ENCODE measurements at regions not wholly inside any gene's neighbourhood (a gene's known extent, or its start where the extent isn't known, plus 50 kb on each side); places are given as distances from the start of the nearest gene placed in this dataset.

DNA sequence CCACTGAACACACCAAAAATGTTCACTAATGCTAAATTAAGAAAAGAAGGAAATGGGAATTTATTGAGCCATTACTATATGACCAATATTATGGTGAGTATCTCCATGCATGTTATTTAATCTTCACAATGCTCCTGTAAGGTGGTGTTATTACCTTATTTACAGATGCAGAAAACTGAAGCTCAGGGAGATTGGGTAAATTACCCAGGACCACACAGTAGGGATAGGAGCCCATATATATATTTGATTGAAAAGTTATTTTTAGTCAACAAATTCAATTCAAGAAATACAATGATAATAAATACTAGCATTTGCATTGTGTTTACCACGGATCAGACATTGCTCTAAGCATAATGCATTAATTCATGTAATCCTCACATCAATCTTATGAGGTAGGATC is 202.2 kb upstream of the FBXO11 start:
- DNase-seq: no peak

DNA sequence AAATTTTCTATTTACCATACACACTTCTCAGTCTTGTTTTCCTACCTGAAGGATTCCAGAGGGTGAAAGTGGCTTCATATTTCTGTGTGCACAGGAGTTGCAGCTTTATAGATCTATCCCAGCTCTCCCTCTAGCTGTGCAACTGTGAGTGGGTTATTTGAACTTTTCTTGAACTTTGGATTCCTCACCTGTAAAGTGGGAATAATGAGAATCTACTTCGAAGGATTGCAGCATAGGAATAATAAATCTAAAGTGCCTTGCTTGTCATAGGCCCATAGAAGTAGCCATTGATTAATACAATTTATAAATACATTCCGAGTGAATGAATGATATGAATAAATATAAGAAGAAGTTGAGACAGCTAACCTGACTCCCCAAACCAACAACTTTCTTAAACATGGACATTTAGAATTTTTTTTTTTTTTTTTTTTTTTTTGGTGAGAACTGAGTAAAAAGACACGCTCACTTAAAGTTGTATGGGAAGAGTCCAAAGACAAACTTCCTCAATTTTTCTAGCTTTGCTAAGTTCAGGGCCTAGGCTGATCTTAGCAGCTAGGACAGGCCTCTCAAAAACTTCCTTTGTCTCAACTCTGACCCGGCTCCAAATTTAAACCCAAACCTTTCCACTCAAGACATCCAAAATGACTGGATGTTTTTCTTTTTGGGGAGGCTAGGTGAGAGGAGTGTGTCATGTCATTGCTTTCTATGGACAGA is 203.3 kb upstream of the FBXO11 start:
- no peak for DNase-seq

DNA sequence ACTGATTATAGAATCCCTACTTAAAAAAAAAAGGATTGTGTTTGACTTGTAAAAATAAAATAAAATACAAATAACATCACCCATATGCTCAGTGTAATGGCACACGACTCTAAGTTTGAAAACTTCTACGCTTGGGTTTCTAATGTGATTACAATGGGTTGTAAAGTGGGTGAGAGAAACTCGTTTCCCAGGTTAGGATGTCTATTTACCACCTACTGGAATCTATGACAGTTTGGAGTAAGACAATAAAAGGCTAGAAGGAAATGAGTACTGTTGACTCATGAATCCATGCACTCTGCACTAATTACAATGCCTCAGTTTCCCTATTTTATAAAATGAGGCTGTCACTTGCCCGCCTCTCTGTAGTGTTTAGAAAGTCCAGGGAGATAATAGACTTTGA is 204.0 kb upstream of the FOXN2 start:
- DNase-seq: no peak

- no peak for DNase-seq
Observed at GRCh38 chr2:48112911-48113680, 201.4 kb upstream of the FOXN2 start.

GRCh38 chr2:48113767-48114166 is 200.7 kb upstream of the FOXN2 start:
- no peak for DNase-seq

GRCh38 chr2:48114256-48114655 is 200.2 kb upstream of the FOXN2 start:
- DNase-seq: no peak

DNA sequence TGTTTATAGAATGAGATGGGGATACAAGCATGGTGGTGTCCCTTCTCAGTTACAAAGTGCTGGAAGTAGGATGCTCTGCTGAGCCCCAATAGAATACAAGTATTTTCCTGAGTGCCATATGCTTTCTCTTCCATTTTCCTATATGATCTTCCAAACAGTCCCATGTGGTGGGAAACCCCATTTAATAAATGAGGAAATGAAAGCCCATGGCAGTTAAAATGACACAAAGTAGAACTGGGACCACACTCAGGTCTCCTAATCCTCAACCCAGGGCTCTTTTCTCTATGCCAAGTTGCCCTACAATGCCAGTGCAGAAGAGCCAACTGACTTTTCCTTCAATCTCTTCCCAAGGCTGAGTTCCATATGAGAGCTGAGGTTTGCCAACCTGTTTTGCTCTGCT is 198.0 kb upstream of the FOXN2 start:
- no peak for DNase-seq

DNA sequence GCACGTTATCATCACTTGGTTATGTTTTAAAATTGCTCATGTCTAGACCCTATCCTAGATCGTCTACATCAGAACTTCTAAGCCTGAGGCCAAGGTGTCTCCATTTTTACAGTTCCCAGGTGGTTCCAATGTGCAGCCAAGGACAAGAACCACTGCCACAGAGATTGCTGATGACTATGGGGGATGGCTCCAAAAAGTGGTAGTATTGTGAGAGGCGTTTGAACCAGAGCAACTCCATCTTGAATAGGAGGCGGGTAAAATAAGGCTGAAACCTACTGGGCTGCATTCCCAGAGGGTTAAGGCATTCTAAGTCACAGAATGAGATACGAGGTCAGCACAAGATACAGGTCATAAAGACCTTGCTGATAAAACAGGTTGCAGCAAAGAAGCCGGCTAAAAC is 195.6 kb upstream of the FOXN2 start:
- DNase-seq: no peak

DNA sequence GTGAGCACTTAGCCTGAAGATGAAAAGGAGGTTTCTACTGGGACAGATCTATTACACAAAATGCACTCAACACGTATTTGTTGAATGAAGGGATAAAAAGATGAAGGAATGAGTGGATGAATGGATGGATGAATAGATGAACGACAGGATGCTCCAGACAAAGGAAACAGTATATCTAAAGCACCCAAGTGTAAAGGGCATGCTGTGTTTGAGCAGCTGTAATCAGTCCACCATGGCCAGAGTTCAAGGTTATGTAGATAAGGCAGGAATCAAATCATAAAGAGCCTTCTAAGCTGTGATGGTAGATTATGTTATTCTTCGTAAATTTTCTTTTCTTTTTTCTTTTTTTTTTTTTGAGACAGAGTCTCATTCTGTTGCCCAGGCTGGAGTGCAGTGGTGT is 194.4 kb upstream of the FOXN2 start:
- DNase-seq: no peak

GRCh38 chr2:48120759-48121242 is 193.7 kb upstream of the FOXN2 start:
- DNase-seq: no peak

- DNase-seq: no peak
Observed at GRCh38 chr2:48122166-48122565, 192.3 kb upstream of the FOXN2 start.

GRCh38 chr2:48124592-48124991 is 189.9 kb upstream of the FOXN2 start:
- DNase-seq: no peak

DNA sequence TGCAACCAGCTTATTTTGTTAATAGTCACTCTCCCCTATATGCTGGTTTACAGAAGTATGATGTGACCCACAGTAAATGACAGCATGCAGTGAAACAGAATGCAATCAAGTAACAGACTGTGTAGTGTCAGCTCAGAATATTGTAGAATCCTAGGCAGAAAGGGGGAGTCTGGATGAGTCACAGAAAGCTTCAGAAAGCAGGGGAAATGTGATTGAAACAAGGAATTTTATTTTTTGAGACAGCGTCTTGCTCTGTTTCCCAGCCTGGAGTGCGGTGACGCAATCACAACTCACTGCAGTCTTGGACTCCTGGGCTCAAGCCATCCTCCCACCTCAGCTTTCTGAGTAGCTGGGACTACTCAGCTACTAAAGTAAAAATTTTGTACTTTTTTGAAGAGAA is 188.3 kb upstream of the FOXN2 start:
- DNase-seq: no peak

DNA sequence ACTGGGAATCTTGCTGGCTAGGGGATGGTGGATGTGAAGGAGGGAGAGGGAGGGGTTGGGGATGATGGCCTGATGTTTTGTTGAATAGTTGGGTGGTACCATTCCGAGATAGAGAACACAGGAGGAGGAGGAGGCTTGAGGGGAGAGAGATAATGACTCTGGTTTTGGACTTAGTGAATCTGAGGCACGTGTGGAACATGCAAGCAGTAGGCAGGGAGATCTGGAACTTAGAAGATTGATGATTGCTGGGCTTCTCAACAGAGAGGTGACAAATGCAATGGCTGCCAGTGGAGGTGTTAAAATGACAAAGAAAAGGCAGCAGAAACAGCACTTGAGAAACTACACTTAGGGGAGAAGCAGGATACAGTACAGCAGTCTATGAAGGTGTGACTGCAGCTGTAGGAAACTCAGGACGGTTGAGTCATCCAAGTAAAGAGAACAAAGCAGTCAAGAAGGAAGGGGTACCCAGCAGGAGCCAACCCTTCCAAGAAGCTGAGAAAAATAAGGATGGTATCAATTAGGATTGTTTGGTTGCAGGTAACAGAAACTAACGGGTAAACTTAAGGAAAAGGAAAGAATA is 186.8 kb upstream of the FOXN2 start:
- DNase-seq: no peak

GRCh38 chr2:48129293-48129950 is 185.1 kb upstream of the FOXN2 start:
- DNase-seq: no peak

DNA sequence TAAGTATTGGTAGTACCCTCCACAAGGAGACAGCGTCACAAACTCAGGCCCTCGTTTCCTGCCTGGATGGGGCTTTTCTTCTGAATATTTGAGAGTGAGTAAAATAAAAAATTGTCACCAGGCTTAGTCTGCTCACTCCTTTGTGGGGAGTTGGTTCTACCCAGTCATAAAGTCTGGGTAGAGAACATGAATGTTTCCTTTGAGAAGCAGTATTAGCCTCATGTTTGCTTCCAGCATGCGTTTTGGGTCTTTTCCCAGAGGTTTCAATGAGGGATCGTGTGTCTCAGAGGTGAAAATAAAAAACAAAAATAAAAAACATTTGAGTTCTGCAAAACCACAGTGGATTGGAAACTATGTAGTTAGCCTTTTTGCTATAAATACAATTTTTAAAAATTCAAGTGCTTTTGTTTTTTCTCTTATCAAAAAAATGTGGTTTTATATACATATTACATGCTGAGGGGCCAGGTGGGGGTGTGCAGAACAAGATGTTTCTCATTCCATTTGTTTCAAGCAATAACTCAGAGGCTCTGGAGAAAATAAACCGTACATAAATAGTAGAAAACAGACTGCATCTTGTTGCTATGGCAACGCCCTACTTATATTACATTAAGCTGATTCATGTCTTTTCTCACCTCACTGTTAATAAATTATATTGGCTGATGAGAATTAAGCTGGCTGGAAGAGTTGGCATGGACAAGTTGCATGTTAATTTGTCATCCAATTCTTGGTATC is 182.8 kb upstream of the FOXN2 start:
- no peak for DNase-seq

GRCh38 chr2:48132271-48132625 is 182.2 kb upstream of the FOXN2 start:
- DNase-seq: no peak

GRCh38 chr2:48134704-48135103 is 179.8 kb upstream of the FOXN2 start:
- DNase-seq: no peak

DNA sequence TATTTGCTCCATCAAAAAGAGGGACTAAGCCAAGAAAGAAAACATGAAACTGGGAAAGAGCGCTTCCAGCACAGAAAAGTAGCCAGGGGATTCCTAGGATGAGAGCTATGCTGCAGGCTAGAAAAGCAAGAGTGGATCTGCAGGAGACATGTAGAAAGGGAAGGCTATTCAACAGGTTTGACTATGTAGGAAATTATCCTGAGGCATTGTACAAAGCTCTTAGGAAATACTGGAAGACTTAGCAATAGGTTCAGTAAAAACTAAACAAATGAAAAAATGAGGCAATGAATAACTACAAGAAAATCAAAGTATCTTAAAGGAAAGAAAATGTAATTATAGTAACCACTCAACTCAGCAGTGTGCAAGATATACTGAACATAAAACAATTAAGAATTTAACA is 178.7 kb upstream of the FOXN2 start:
- no peak for DNase-seq

DNA sequence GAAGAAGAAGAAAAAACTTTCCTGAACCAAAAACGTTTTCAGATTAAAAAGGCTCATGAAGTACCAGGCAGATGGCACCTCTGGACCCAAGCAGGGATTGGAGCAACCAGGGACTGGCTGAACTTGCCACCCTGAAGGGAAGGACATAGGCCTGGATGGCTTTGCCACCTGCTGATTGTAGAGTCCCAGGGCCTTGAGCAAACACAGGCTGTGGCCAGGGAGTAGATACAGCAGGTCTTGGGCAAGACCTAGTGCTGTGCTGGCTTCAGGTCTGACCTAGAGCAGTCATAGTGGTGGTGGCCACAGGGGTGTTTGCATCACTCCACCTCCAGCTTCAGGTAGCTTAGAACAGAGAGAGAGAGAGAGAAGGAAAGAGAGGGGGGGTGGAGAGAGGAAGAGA is 176.7 kb upstream of the FOXN2 start:
- DNase-seq: no peak

DNA sequence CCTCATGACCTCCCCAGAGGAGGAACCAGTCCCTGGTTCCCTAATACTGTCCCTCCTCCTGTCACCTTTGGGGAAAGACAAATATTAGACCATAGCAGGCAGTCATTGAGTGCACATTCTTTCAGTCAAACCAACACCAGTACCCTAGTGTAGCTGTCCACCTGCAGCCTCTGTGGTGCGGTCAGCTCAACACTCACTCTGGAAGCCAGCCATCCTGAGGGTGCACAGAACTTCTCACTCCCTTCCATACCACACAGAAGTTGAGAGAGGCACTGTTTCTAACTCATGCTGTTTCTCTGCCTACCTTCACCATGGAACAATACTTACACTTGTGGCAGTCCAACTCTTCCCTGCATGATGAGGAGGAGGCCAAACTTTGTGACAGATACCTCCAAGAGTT is 175.6 kb upstream of the FOXN2 start:
- DNase-seq: no peak

DNA sequence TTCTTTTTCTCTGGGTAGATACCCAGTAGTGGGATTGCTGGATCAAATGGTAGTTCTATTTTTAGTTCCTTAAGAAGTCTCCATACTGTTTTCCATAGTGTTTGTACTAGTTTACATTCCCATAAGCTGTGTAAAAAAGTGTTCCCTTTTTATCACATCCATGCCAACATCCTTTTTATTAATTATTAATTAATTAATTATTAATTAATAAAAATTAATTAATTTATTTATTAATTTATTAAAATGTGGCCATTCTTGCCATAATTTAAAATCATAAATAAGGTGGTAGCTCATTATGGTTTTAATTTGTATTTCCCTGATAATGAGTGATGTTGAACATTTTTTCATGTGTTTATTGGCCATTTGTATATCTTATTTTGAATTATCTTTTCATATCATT is 173.9 kb upstream of the FOXN2 start:
- DNase-seq: no peak

DNA sequence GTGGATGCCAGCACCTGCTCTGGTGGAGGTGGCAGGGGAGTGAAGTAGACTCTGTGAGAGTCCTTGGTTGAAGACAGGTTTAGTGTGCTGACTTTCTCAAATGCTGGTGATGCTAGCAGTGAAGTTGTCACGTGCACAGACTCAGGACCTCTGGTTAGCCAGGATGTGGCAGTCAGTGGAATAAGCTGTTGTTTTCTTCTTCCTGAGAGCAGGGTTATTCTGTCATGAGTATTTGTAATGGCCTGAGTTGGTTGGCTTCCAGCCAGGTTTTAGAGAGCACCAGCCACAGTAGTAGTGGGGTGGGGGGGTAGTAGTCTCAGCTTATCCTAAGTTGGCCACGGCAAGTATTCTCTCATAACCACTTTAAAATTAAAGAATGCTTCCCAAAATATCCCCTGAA is 169.7 kb upstream of the FOXN2 start:
- DNase-seq: no peak

All from right forelimb (tissue), 1 donor.